Gastrocnemius medialis (tissue), 4 donors: ENCODE measurements at regions not wholly inside any gene's neighbourhood (a gene's known extent, or its start where the extent isn't known, plus 50 kb on each side); places are given as distances from the start of the nearest gene placed in this dataset.

Experiments used
- ATAC-seq, 2 donors: fragments of 150-250 bp; one replicate each; pipeline ENCODE4 v1.9.1; 2016
- DNase-seq, 2 donors: peaks; one replicate each; pipeline ENCODE4 v3.0.0-alpha.2; 2019
- H3K27ac ChIP-seq, 4 donors: fragments of 200-600 bp; sonication (generic); 1 replicate in 1 of 4; 2 replicates in 3 of 4; pipeline ENCODE4 v1.5.1; 2016 to 2018; ENCODE audit warnings: mild to moderate bottlenecking in 2 of 4, moderate library complexity in 1 of 4
- H3K27me3 ChIP-seq, 3 donors: fragments of 200-600 bp; sonication (generic) in 2 of 3; 1 replicate in 1 of 3; 2 replicates in 2 of 3; pipeline versions ENCODE4 v1.5.1 to v1.6.0; 2016 to 2019; ENCODE audit warnings: mild to moderate bottlenecking in 1 of 3, moderate library complexity in 1 of 3
- H3K36me3 ChIP-seq, 2 donors: fragments of 200-600 bp; sonication (generic) in 1 of 2; one replicate each; pipeline ENCODE4 v1.5.1; 2017 to 2018
- H3K4me1 ChIP-seq, 2 donors: fragments of 200-600 bp; sonication (generic) in 1 of 2; one replicate each; pipeline ENCODE4 v1.5.1; 2016 to 2017; ENCODE audit warnings: mild to moderate bottlenecking in 2 of 2
- H3K4me3 ChIP-seq, 4 donors: fragments of 200-600 bp; sonication (generic) in 3 of 4; 1 replicate in 1 of 4; 2 replicates in 3 of 4; pipeline ENCODE4 v1.5.1; 2016 to 2019; ENCODE audit warnings: mild to moderate bottlenecking in 2 of 4
- H3K9me3 ChIP-seq, 3 donors: fragments of 200-600 bp; sonication (generic) in 2 of 3; 1 replicate in 1 of 3; 2 replicates in 2 of 3; pipeline ENCODE4 v1.5.1; 2016 to 2019
- POLR2A ChIP-seq, 2 donors: fragments of 450-650 bp; IDR thresholded peaks; one replicate each; pipeline ENCODE4 v1.6.1; 2017; ENCODE audit warnings: antibody characterized with exemption in 2 of 2, mild to moderate bottlenecking in 2 of 2, moderate library complexity in 2 of 2
- in situ Hi-C, 4 donors: fragments of 200-750 bp; cut with MboI; loops; one replicate each; pipeline versions ENCODE4 v1.15.0 to v1.8.0; 2017; ENCODE audit warnings: low sequenced_read_pairs in 4 of 4
- intact Hi-C: fragments of 100-400 bp; cut with DNase I; formaldehyde crosslinking; loops from one replicate; pipeline ENCODE4 v1.15.1; 2023; ENCODE audit warnings: low total_unique reads
- TF ChIP-seq, protein P1 (sequence below), 5 experiments: fragments of 450-650 bp in 3 of 5; fragments of 200-600 bp in 2 of 5; sonication (generic) in 2 of 5; IDR thresholded peaks in 4 of 5; conservative IDR thresholded peaks in 1 of 5; 1 replicate in 4 of 5; 2 replicates in 1 of 5; pipeline ENCODE4 v1.5.1; 2016 to 2019; ENCODE audit warnings: antibody characterized with exemption in 5 of 5, mild to moderate bottlenecking in 3 of 5, moderate library complexity in 3 of 5

DNA sequence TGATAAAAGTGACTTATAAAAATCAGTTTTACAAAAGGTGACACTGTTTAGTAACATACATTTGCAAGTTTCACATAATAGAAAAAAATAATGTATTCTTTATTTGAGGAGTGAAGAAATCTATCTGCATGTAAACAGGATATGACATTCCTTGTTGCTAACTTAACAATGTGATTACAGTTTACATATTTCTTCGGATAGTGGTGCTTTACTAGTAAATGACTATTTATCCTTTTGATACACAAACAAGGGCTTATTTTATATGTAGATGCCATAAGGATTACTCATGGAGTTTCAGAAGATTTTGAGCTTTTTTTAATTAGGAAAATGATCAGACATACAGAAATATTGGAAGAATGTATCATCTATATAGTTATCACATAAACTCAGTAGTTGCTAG is 126.5 kb downstream of the SLIT2 start:
- intact Hi-C loops = no loop called here
- no peaks in the 10 kb centered on the region for H3K9me3 ChIP-seq
- in situ Hi-C loops = no loop called here
- DNase-seq (no peak), ATAC-seq (no peak)
- no peak overlapping the region for H3K27ac ChIP-seq
- H3K36me3 ChIP-seq = no peaks in the 10 kb centered on the region
- H3K4me3 ChIP-seq = no peak overlapping the region
- H3K4me1 ChIP-seq = no peaks in the 10 kb centered on the region
- no peaks in the 10 kb centered on the region for H3K27me3 ChIP-seq
- TF ChIP-seq POLR2A (IDR thresholded peaks at IDR 0.05) = no peak
- TF ChIP-seq, protein P1, sequence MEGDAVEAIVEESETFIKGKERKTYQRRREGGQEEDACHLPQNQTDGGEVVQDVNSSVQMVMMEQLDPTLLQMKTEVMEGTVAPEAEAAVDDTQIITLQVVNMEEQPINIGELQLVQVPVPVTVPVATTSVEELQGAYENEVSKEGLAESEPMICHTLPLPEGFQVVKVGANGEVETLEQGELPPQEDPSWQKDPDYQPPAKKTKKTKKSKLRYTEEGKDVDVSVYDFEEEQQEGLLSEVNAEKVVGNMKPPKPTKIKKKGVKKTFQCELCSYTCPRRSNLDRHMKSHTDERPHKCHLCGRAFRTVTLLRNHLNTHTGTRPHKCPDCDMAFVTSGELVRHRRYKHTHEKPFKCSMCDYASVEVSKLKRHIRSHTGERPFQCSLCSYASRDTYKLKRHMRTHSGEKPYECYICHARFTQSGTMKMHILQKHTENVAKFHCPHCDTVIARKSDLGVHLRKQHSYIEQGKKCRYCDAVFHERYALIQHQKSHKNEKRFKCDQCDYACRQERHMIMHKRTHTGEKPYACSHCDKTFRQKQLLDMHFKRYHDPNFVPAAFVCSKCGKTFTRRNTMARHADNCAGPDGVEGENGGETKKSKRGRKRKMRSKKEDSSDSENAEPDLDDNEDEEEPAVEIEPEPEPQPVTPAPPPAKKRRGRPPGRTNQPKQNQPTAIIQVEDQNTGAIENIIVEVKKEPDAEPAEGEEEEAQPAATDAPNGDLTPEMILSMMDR (IDR thresholded peaks at IDR 0.05 in 4 of 5, conservative IDR thresholded peaks at IDR 0.05 in 1 of 5) = no peak

DNA sequence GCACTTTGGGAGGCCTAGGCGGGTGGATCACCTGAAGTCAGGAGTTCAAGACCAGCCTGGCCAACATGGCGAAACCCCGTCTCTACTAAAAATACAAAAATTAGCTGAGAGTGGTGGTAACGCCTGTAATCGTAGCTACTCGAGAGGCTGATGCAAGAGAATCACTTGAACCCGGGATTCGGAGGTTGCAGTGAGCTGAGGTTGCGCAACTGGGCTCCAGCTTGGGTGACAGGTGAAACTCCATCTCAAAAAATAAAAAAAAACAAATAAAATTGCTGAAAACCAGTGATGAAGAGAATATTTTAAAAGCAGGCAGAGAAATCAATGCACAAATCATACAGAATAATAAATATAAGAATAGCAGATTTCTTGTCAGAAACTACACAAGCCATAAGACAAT is 129.3 kb downstream of the SLIT2 start:
- no peak for TF ChIP-seq POLR2A (IDR thresholded peaks at IDR 0.05)
- TF ChIP-seq, protein P1 (IDR thresholded peaks at IDR 0.05 in 4 of 5, conservative IDR thresholded peaks at IDR 0.05 in 1 of 5) = no peak
- no peaks in the 10 kb centered on the region for H3K36me3 ChIP-seq
- in situ Hi-C loops = no loop called here

DNA sequence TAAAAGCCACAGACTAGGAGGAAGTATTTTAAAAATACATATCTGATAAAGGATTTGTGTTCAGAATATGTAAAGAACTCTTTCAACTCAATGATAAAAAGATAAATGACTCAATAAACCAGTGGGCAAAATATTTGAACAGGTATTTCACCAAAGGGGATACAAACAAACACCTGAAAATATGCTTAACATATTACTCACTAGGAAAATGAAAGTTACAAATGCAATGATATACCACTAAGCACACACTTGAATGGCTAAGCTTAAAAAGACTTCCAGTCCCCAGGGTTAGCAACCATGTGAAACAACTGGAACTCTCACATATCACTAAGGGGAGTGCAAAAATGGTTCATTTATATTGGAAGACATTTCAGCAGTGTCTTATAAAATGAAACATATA is 131.6 kb downstream of the SLIT2 start:
- Histone ChIP-seq H3K36me3 (no peaks in the 10 kb centered on the region), H3K27me3 (no peaks in the 10 kb centered on the region), H3K4me3 (no peak overlapping the region), H3K27ac (no peak overlapping the region), H3K4me1 (no peaks in the 10 kb centered on the region), H3K9me3 (no peaks in the 10 kb centered on the region)
- no peak for TF ChIP-seq POLR2A (IDR thresholded peaks at IDR 0.05)
- TF ChIP-seq, protein P1 (IDR thresholded peaks at IDR 0.05 in 4 of 5, conservative IDR thresholded peaks at IDR 0.05 in 1 of 5) = no peak
- intact Hi-C loops (no loop called here), in situ Hi-C loops (no loop called here)
- DNase-seq (no peak), ATAC-seq (no peak)

More for the DNA sequence above, 129.3 kb downstream of the SLIT2 start:
- intact Hi-C loops = no loop called here
- no peaks in the 10 kb centered on the region for H3K4me1 ChIP-seq
- DNase-seq = no peak
- H3K9me3 ChIP-seq = no peaks in the 10 kb centered on the region
- H3K27ac ChIP-seq = no peak overlapping the region
- no peak overlapping the region for H3K4me3 ChIP-seq
- no peaks in the 10 kb centered on the region for H3K27me3 ChIP-seq
- no peak for ATAC-seq

DNA sequence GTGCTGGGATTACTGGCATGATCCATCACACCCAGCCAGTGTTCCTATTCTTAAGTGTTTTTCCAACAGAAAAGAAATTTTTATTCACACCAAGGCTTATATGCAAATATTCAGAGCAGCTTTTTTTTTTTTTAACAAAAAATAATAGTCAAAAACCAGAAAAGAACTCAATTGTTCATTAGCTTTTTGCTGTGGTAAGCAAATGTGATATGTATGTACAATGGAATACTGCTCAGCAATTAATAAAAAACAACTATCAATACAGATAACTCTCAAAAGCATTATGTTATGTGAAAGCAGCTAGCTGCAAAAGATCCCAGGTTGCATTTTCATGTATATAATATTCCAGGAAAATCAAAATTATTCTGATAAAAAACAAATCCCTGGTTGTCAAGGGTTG is 132.3 kb downstream of the SLIT2 start:
- Histone ChIP-seq H3K9me3 (no peaks in the 10 kb centered on the region), H3K27me3 (no peaks in the 10 kb centered on the region), H3K27ac (no peak overlapping the region), H3K4me3 (no peak overlapping the region), H3K4me1 (no peaks in the 10 kb centered on the region), H3K36me3 (no peaks in the 10 kb centered on the region)
- ATAC-seq (no peak), DNase-seq (no peak)
- intact Hi-C loops (no loop called here), in situ Hi-C loops (no loop called here)
- TF ChIP-seq, protein P1 (IDR thresholded peaks at IDR 0.05 in 4 of 5, conservative IDR thresholded peaks at IDR 0.05 in 1 of 5) = no peak
- TF ChIP-seq POLR2A (IDR thresholded peaks at IDR 0.05) = no peak

DNA sequence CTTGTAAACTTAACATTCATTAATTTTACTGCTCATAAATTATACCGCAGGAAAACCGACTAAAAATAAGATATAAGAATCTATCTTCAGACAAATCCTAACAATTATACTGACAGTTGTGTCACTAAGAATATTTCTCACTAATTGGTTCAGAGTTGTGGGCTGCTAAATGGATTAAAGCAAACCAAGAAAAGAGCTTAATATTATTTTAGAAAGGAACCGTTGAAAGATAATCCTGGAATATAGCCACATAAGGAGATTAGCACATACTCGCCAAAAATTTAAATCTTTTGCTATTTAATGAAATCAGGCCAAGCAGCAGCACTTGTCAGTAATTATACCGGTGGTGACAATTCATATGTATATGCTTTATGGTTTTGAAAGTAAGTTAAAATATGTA is 132.8 kb downstream of the SLIT2 start:
- intact Hi-C loops (no loop called here), in situ Hi-C loops (no loop called here)
- ATAC-seq (no peak), DNase-seq (no peak)
- no peaks in the 10 kb centered on the region for H3K27me3 ChIP-seq
- H3K4me3 ChIP-seq = no peak overlapping the region
- no peaks in the 10 kb centered on the region for H3K9me3 ChIP-seq
- TF ChIP-seq, protein P1 (IDR thresholded peaks at IDR 0.05 in 4 of 5, conservative IDR thresholded peaks at IDR 0.05 in 1 of 5) = no peak
- no peak for TF ChIP-seq POLR2A (IDR thresholded peaks at IDR 0.05)
- H3K36me3 ChIP-seq = no peaks in the 10 kb centered on the region
- no peak overlapping the region for H3K27ac ChIP-seq
- H3K4me1 ChIP-seq = no peaks in the 10 kb centered on the region
